T-cell (primary cell): ENCODE measurements at regions not wholly inside any gene's neighbourhood (a gene's known extent, or its start where the extent isn't known, plus 50 kb on each side); places are given as distances from the start of the nearest gene placed in this dataset.

ENCODE experiments used
- ATAC-seq, 4 experiments: fragments of 200-7000 bp in 3 of 4; fragments of 150-1000 bp in 1 of 4; cut with Tn5 transposase; replicated peaks in 1 of 4; 1 replicate in 3 of 4; 2 replicates in 1 of 4; pipeline ENCODE4 v1.10.0; 2021; ENCODE audit warnings: moderate library complexity in 3 of 4, mild to moderate bottlenecking in 2 of 4, moderate number of reproducible peaks in 1 of 4
- CTCF ChIA-PET, 2 donors: fragments of 300-600 bp; sonication (Branson Sonifier 250); formaldehyde crosslinking; loops; one replicate each; lab custom pipeline; 2022; ENCODE audit warnings: antibody characterized with exemption in 2 of 2; lab: Charles Lee
- POLR2A ChIA-PET, 2 donors: fragments of 300-600 bp; sonication (Branson Sonifier 250); formaldehyde crosslinking; loops; one replicate each; lab custom pipeline; 2022; ENCODE audit warnings: antibody characterized with exemption in 2 of 2; lab: Charles Lee
- DNase-seq, 35 experiments: peaks; one replicate each; pipeline versions ENCODE4 v3.0.0 to v3.0.0-alpha.2; 2013 to 2023
- H3K27ac ChIP-seq: one replicate; pipeline ENCODE4 v1.5.1; 2013; ENCODE audit warnings: low read length
- H3K27me3 ChIP-seq, 2 experiments: replicated peaks in 1 of 2; 1 replicate in 1 of 2; 2 replicates in 1 of 2; pipeline versions ENCODE4 v1.6.1 to v1.7.0; 2013; ENCODE audit warnings: low read length in 1 of 2, mixed read lengths in 1 of 2; ENCODE audit not compliant: control insufficient read depth in 2 of 2, insufficient read depth in 2 of 2; ENCODE audit errors: extremely low read depth in 1 of 2
- H3K36me3 ChIP-seq, 2 donors: 1 replicate in 1 of 2; 2 replicates in 1 of 2; pipeline versions ENCODE4 v1.6.1 to v1.7.0; 2013; ENCODE audit warnings: low read length in 1 of 2; ENCODE audit not compliant: control insufficient read depth in 2 of 2, insufficient read depth in 1 of 2; ENCODE audit errors: extremely low read depth in 1 of 2
- H3K4me1 ChIP-seq, 2 experiments: 1 replicate in 1 of 2; 2 replicates in 1 of 2; pipeline versions ENCODE4 v1.6.1 to v1.7.0; 2013; ENCODE audit warnings: low read length in 2 of 2, mixed read lengths in 1 of 2; ENCODE audit not compliant: insufficient read depth in 2 of 2, control insufficient read depth in 1 of 2; ENCODE audit errors: extremely low read depth in 1 of 2
- H3K4me3 ChIP-seq, 2 donors: 1 replicate in 1 of 2; 2 replicates in 1 of 2; pipeline versions ENCODE4 v1.5.1 to v1.7.0; 2013; ENCODE audit warnings: mild to moderate bottlenecking in 2 of 2, low read length in 1 of 2, moderate library complexity in 1 of 2; ENCODE audit not compliant: control insufficient read depth in 1 of 2; ENCODE audit errors: extremely low read depth in 1 of 2
- H3K9me3 ChIP-seq: 2 replicates; pipeline ENCODE4 v1.7.0; 2013
- H3K27ac Mint-ChIP-seq, 2 donors: one replicate each; pipeline ENCODE4 v1.8.0; 2020 to 2021; ENCODE audit warnings: mild to moderate bottlenecking in 2 of 2, mixed read lengths in 2 of 2
- H3K27me3 Mint-ChIP-seq, 2 donors: one replicate each; pipeline ENCODE4 v1.8.0; 2021 to 2022; ENCODE audit warnings: mixed read lengths in 2 of 2
- H3K36me3 Mint-ChIP-seq: one replicate; pipeline ENCODE4 v1.8.0; 2021; ENCODE audit warnings: mixed read lengths
- H3K4me1 Mint-ChIP-seq, 3 donors: one replicate each; pipeline ENCODE4 v1.8.0; 2020 to 2022; ENCODE audit warnings: mixed read lengths in 3 of 3, mild to moderate bottlenecking in 1 of 3
- H3K4me3 Mint-ChIP-seq, 3 donors: one replicate each; pipeline ENCODE4 v1.8.0; 2020 to 2022; ENCODE audit warnings: mild to moderate bottlenecking in 3 of 3, mixed read lengths in 3 of 3, moderate library complexity in 3 of 3
- H3K9me3 Mint-ChIP-seq, 3 donors: one replicate each; pipeline ENCODE4 v1.8.0; 2020 to 2022; ENCODE audit warnings: mixed read lengths in 3 of 3
- WGBS: methylation state at CpG from one replicate; pipeline ENCODE4 v1.1.5; 2013; ENCODE audit warnings: missing lambda C conversion rate; ENCODE audit not compliant: insufficient coverage; 5-methylcytosine and 5-hydroxymethylcytosine counted together

DNA sequence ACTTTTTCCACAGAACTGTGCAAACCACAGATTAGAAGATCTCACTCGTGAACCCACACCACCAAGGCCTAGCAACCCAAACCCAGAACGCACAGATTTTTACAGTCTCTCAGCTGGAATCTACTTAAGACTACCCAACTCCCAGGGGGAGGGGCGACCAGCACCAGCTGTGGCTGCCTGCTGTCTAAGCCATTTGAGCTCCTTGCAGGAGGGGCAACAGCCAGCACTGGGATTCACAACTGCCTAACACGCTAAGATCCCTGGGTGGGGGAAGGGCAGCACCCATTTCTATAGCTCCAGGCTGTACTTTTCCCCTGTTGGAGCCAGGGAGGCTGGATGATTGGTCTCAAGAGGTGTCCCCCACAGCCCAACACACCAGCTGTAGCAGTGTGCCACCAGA is 368.8 kb downstream of the SUCLA2 start:
- peaks cover 5 to 32% (median 23%) of the 10 kb centered on the region in 3 donors for H3K9me3 Mint-ChIP-seq
- peaks cover 3 to 5% of the 10 kb centered on the region in 2 donors for H3K27me3 Mint-ChIP-seq
- Histone ChIP-seq H3K4me3 (no peak overlapping the region), H3K27ac (no peak overlapping the region), H3K36me3 (no peaks in the 10 kb centered on the region), H3K4me1 (no peaks in the 10 kb centered on the region), H3K9me3 (no peaks in the 10 kb centered on the region), H3K27me3 (peaks cover 0 to 14% of the 10 kb centered on the region in 2 experiments)
- no peaks in the 10 kb centered on the region for H3K4me1 Mint-ChIP-seq
- WGBS: 67% methylated on average over 1 of the region's 4 CpGs
- DNase-seq (no peak), ATAC-seq (no peak)
- no peak overlapping the region for H3K4me3 Mint-ChIP-seq
- H3K27ac Mint-ChIP-seq: no peak overlapping the region
- ChIA-PET CTCF (no interaction called here), POLR2A (no interaction called here)
- no peaks in the 10 kb centered on the region for H3K36me3 Mint-ChIP-seq

GRCh38 chr13:47628666-47629065 is 372.4 kb downstream of the SUCLA2 start:
- POLR2A ChIA-PET: no interaction called here
- DNase-seq: no peak
- no CpG with 5 or more reads among the region's 2 CpGs for WGBS

DNA sequence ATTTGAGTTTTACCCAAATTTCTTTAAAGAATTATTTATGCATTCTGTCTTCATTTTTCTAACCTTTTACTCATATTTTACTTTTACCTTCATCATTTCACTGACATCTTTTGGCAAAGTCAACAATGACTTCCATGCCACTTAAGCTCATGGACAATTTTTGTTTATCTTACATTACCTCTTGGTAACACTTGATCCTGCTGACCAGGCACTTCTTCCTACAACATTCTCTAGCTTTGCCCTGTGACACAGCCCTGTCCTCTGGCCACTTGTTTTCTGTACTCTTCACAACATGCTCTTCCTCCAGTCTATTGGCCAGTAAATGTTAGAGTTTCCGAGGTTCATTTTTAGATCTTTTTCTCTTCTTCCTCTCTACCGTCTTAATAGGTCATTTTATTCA is 377.2 kb downstream of the SUCLA2 start:
- H3K4me3 Mint-ChIP-seq: no peak overlapping the region
- peaks cover 4 to 16% of the 10 kb centered on the region in 2 donors for H3K27me3 Mint-ChIP-seq
- H3K9me3 ChIP-seq: no peaks in the 10 kb centered on the region
- H3K9me3 Mint-ChIP-seq: peaks cover 0 to 10% (median 10%) of the 10 kb centered on the region in 3 donors
- no peak for ATAC-seq
- H3K27me3 ChIP-seq: no peaks in the 10 kb centered on the region
- H3K4me3 ChIP-seq: no peak overlapping the region
- H3K36me3 Mint-ChIP-seq: no peaks in the 10 kb centered on the region
- ChIA-PET CTCF (no interaction called here), POLR2A (no interaction called here)
- H3K4me1 Mint-ChIP-seq: no peaks in the 10 kb centered on the region
- H3K4me1 ChIP-seq: no peaks in the 10 kb centered on the region
- 100% methylated on average over 1 of the region's 2 CpGs for WGBS
- DNase-seq: no peak
- no peak overlapping the region for H3K27ac Mint-ChIP-seq
- H3K27ac ChIP-seq: no peak overlapping the region
- no peaks in the 10 kb centered on the region for H3K36me3 ChIP-seq

More at GRCh38 chr13:47628666-47629065, 372.4 kb downstream of the SUCLA2 start:
- Histone ChIP-seq H3K36me3 (no peaks in the 10 kb centered on the region), H3K27me3 (peaks cover 0 to 14% of the 10 kb centered on the region in 2 experiments), H3K27ac (no peak overlapping the region), H3K9me3 (no peaks in the 10 kb centered on the region), H3K4me3 (no peak overlapping the region), H3K4me1 (no peaks in the 10 kb centered on the region)
- Mint-ChIP-seq H3K9me3 (peaks cover 0 to 14% (median 12%) of the 10 kb centered on the region in 3 donors), H3K4me1 (no peaks in the 10 kb centered on the region), H3K36me3 (no peaks in the 10 kb centered on the region), H3K4me3 (no peak overlapping the region), H3K27ac (no peak overlapping the region), H3K27me3 (peaks cover 5 to 8% of the 10 kb centered on the region in 2 donors)
- CTCF ChIA-PET: no interaction called here
- ATAC-seq: no peak

DNA sequence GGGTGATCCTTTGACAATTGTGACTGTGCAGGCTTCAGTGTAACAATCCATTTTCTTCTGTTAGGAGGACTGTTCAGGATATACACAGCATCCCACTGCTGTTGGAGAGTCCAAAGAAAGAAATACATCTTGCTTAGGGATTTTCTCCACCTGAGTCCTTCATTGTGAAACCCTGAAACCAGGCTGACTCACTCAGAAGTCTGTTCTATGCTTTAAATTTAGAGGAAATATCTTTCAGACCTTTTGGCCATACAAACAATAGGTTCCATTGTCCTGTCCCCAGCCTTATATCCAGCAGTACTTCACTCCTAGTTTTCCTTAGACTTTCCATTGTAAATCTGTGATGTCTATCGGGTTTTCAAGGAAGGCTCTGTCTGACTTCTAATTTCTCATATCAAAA is 379.1 kb downstream of the SUCLA2 start:
- ATAC-seq: no peak
- no peaks in the 10 kb centered on the region for H3K36me3 ChIP-seq
- H3K4me1 ChIP-seq: no peaks in the 10 kb centered on the region
- CTCF ChIA-PET: no interaction called here
- H3K27me3 ChIP-seq: peaks cover 0 to 4% of the 10 kb centered on the region in 2 experiments
- no peak overlapping the region for H3K4me3 Mint-ChIP-seq
- H3K27me3 Mint-ChIP-seq: peaks cover 4 to 18% of the 10 kb centered on the region in 2 donors
- no peaks in the 10 kb centered on the region for H3K4me1 Mint-ChIP-seq
- POLR2A ChIA-PET: no interaction called here
- H3K9me3 ChIP-seq: no peaks in the 10 kb centered on the region
- no peak for DNase-seq
- no CpG with 5 or more reads among the region's 1 CpG for WGBS
- H3K27ac Mint-ChIP-seq: no peak overlapping the region
- H3K4me3 ChIP-seq: no peak overlapping the region
- peaks cover 0 to 11% (median 8%) of the 10 kb centered on the region in 3 donors for H3K9me3 Mint-ChIP-seq
- no peaks in the 10 kb centered on the region for H3K36me3 Mint-ChIP-seq
- no peak overlapping the region for H3K27ac ChIP-seq

- WGBS: no CpG with 5 or more reads among the region's 1 CpG
- H3K27ac Mint-ChIP-seq: no peak overlapping the region
- no peaks in the 10 kb centered on the region for H3K27me3 Mint-ChIP-seq
- CTCF ChIA-PET: no interaction called here
- DNase-seq: no peak
- no peaks in the 10 kb centered on the region for H3K4me1 Mint-ChIP-seq
- peaks cover 5 to 8% (median 7%) of the 10 kb centered on the region in 3 donors for H3K9me3 Mint-ChIP-seq
- H3K36me3 Mint-ChIP-seq: no peaks in the 10 kb centered on the region
- H3K4me3 ChIP-seq: no peak overlapping the region
- no peak overlapping the region for H3K4me3 Mint-ChIP-seq
- H3K27ac ChIP-seq: no peak overlapping the region
- POLR2A ChIA-PET: no interaction called here
- no peaks in the 10 kb centered on the region for H3K36me3 ChIP-seq
- H3K9me3 ChIP-seq: no peaks in the 10 kb centered on the region
- no peaks in the 10 kb centered on the region for H3K27me3 ChIP-seq
- no peaks in the 10 kb centered on the region for H3K4me1 ChIP-seq
- ATAC-seq: no peak
These were observed 389.3 kb downstream of the SUCLA2 start for GRCh38 chr13:47611664-47612288.

DNA sequence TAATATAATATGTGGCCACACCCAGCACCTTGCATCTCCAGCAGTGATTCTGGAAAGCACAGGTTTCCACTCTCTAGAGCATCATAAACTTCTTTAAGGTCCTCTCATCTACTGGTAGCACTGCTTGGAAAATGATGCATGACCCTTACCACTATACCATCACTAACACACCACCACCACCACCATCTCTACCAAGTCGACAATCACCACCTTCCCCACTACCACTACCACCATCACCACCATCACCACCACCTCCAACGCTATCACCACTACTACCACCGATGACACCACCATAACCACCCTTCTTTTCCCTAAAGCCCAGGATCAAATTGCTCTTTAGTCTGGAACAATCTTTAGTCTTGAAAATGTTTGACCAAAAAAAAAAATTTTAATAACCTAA is 390.4 kb downstream of the SUCLA2 start:
- H3K4me1 ChIP-seq: no peaks in the 10 kb centered on the region
- Mint-ChIP-seq H3K27ac (no peak overlapping the region), H3K4me1 (no peaks in the 10 kb centered on the region), H3K27me3 (no peaks in the 10 kb centered on the region), H3K36me3 (no peaks in the 10 kb centered on the region), H3K4me3 (no peak overlapping the region), H3K9me3 (peaks cover 6 to 10% (median 7%) of the 10 kb centered on the region in 3 donors)
- DNase-seq: no peak
- H3K4me3 ChIP-seq: no peak overlapping the region
- no peaks in the 10 kb centered on the region for H3K27me3 ChIP-seq
- H3K9me3 ChIP-seq: no peaks in the 10 kb centered on the region
- ChIA-PET CTCF (interaction anchor here in 1 of 2 donors (0.5 kb wide), 1 partner anchor 43 kb away, joined by 3 read pairs; no protein-coding TSS in a partner anchor), POLR2A (no interaction called here)
- ATAC-seq: no peak
- no peak overlapping the region for H3K27ac ChIP-seq
- 83% methylated on average over 3 of the region's 3 CpGs for WGBS
- no peaks in the 10 kb centered on the region for H3K36me3 ChIP-seq
